Activated CD4-positive, alpha-beta T cell treated with anti-CD3 and anti-CD28 coated beads, Interleukin-2, amount 10 ng/mL, durations not matched to agents 7 days and 5 days (primary cell): ENCODE measurements at regions not wholly inside any gene's neighbourhood (a gene's known extent, or its start where the extent isn't known, plus 50 kb on each side); places are given as distances from the start of the nearest gene placed in this dataset.
"Not testable (repeated sequence)": the region's sequence is repeated elsewhere in the genome, so short reads cannot be mapped to it uniquely, and the experiment has no call there.

ENCODE experiments used
- CTCF ChIA-PET: fragments of 350-600 bp; sonication (Branson Sonifier 250); formaldehyde crosslinking; loops from one replicate; lab custom pipeline; 2021; ENCODE audit warnings: antibody characterized with exemption; lab: Charles Lee
- POLR2A ChIA-PET: fragments of 350-600 bp; sonication (Branson Sonifier 250); formaldehyde crosslinking; loops from one replicate; lab custom pipeline; 2021; ENCODE audit warnings: antibody characterized with exemption; lab: Charles Lee
- DNase-seq: peaks from one replicate; pipeline ENCODE4 v3.0.0-alpha.2; 2020
- H3K27ac Mint-ChIP-seq: one replicate; pipeline ENCODE4 v1.8.0; 2021; ENCODE audit warnings: mild to moderate bottlenecking, moderate library complexity, mixed read lengths
- H3K27me3 Mint-ChIP-seq: one replicate; pipeline ENCODE4 v1.8.0; 2021; ENCODE audit warnings: mixed read lengths
- H3K36me3 Mint-ChIP-seq: one replicate; pipeline ENCODE4 v1.8.0; 2021; ENCODE audit warnings: low read depth, mixed read lengths
- H3K4me1 Mint-ChIP-seq: one replicate; pipeline ENCODE4 v1.8.0; 2021; ENCODE audit warnings: mixed read lengths
- H3K4me3 Mint-ChIP-seq: one replicate; pipeline ENCODE4 v1.8.0; 2021; ENCODE audit warnings: mild to moderate bottlenecking, moderate library complexity, mixed read lengths
- H3K9me3 Mint-ChIP-seq: one replicate; pipeline ENCODE4 v1.8.0; 2021; ENCODE audit warnings: mixed read lengths

DNA sequence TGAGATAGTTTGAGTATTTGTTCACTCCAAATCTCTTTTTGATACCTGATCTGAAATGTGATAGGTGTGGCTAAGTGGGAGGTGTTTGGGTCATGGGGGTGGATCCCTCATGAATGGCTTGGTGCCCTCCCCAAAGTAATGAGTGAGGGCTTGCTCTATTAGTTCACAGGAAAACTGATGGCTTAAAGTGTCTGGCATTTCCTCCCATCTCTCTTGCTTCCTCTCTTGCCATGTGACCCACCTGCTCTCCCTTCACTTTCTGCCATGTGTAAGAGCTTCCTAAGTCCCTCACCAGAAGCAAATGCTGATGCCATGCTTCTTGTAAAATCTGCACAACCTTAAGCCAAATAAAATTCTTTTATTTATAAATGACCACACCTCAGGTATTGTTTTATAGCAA is 61.1 kb downstream of the MAD2L1 start:
- Mint-ChIP-seq H3K4me3 (no peak overlapping the region), H3K4me1 (no peaks in the 10 kb centered on the region), H3K27me3 (peaks cover 5% of the 10 kb centered on the region), H3K9me3 (no peaks in the 10 kb centered on the region), H3K27ac (no peak overlapping the region), H3K36me3 (no peaks in the 10 kb centered on the region)
- CTCF ChIA-PET = no interaction called here
- DNase-seq = no peak
- POLR2A ChIA-PET = no interaction called here

DNA sequence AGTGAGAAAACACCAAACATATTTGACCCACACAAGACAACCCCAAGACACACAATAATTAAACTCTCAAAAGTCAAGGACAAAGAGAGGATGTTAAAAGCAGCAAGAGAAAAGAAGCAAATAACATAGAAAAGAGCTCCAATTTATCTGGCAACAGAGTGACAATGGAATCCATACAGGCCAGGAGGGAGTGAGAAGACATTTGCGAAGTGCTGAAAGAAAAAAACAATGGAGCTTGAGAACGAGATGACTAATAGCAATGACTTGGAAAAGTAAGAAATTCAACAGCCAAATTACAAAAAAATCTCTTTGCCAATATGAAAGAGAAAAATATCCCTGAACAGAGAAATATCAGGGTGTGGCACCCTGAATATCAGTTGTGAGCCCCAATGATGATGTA is 61.6 kb downstream of the MAD2L1 start:
- POLR2A ChIA-PET = no interaction called here
- Mint-ChIP-seq H3K4me3 (no peak overlapping the region), H3K9me3 (no peaks in the 10 kb centered on the region), H3K36me3 (no peaks in the 10 kb centered on the region), H3K4me1 (no peaks in the 10 kb centered on the region), H3K27ac (no peak overlapping the region), H3K27me3 (peaks cover 5% of the 10 kb centered on the region)
- CTCF ChIA-PET = no interaction called here
- no peak for DNase-seq

GRCh38 chr4:120004054-120004453 is 62.6 kb downstream of the MAD2L1 start:
- ChIA-PET CTCF (no interaction called here), POLR2A (no interaction called here)
- Mint-ChIP-seq H3K4me3 (no peak overlapping the region), H3K27me3 (peaks cover 5% of the 10 kb centered on the region), H3K4me1 (no peaks in the 10 kb centered on the region), H3K27ac (no peak overlapping the region), H3K9me3 (no peaks in the 10 kb centered on the region), H3K36me3 (no peaks in the 10 kb centered on the region)
- DNase-seq = no peak

- CTCF ChIA-PET = no interaction called here
- H3K36me3 Mint-ChIP-seq = no peaks in the 10 kb centered on the region
- no peaks in the 10 kb centered on the region for H3K9me3 Mint-ChIP-seq
Observed at GRCh38 chr4:120003193-120003592, 63.5 kb downstream of the MAD2L1 start.

GRCh38 chr4:120001850-120002249 is 64.8 kb downstream of the MAD2L1 start:
- no peak for DNase-seq
- Mint-ChIP-seq H3K27ac (no peak overlapping the region), H3K36me3 (no peaks in the 10 kb centered on the region), H3K9me3 (no peaks in the 10 kb centered on the region), H3K4me1 (no peaks in the 10 kb centered on the region), H3K27me3 (peaks cover 3% of the 10 kb centered on the region), H3K4me3 (no peak overlapping the region)
- ChIA-PET POLR2A (no interaction called here), CTCF (no interaction called here)

More at GRCh38 chr4:120003193-120003592, 63.5 kb downstream of the MAD2L1 start:
- POLR2A ChIA-PET = no interaction called here
- peaks cover 3% of the 10 kb centered on the region for H3K27me3 Mint-ChIP-seq
- no peak overlapping the region for H3K27ac Mint-ChIP-seq
- no peak overlapping the region for H3K4me3 Mint-ChIP-seq
- H3K4me1 Mint-ChIP-seq = no peaks in the 10 kb centered on the region
- no peak for DNase-seq

- Mint-ChIP-seq H3K27ac (no peak overlapping the region), H3K36me3 (no peaks in the 10 kb centered on the region), H3K9me3 (no peaks in the 10 kb centered on the region), H3K4me1 (no peaks in the 10 kb centered on the region), H3K4me3 (no peak overlapping the region), H3K27me3 (peaks cover 3% of the 10 kb centered on the region)
- no peak for DNase-seq
- ChIA-PET POLR2A (no interaction called here), CTCF (no interaction called here)
Observed at GRCh38 chr4:120000591-120001296, 65.9 kb downstream of the MAD2L1 start.

DNA sequence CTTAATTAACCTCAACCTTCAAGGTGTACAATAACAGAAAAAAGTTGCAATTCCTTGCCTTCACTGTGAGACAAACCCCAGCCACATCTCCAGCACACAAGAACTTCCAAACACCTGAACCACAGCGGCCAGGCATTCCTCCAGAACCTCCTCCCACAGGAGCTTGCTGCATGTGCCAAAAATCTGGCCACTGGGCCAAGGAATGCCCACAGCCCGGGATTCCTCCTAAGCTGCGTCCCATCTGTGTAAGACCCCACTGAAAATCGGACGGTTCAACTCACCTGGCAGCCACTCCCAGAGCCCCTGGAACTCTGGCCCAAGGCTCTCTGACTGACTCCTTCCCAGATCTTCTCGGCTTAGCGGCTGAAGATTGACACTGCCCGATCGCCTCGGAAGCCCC is 70.6 kb downstream of the MAD2L1 start:
- H3K4me1 Mint-ChIP-seq, H3K27ac Mint-ChIP-seq, POLR2A ChIA-PET, H3K9me3 Mint-ChIP-seq, H3K36me3 Mint-ChIP-seq, DNase-seq, H3K4me3 Mint-ChIP-seq, H3K27me3 Mint-ChIP-seq, CTCF ChIA-PET: not testable (repeated sequence)

DNA sequence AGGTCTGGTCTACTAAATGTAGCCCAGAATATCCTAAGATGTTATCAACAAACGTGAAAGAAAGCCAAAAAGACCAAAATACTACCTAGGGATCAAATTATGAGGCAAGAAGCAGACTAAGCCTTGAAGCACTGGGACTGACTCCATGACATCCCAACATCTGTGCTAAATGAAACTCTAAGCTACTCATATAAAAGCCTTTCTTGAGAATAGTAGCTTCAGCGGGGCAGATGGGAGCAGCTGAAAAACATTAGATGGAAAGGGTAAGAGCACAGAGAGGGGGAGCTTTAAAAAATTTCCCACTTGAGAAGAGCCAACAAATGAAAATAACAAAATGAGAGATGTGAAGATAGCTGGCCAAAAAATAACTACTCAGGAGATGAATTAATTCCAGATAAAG is 81.7 kb downstream of the MAD2L1 start:
- CTCF ChIA-PET = interaction anchor here (0.8 kb wide), 1 partner anchor 11 kb away, joined by 3 read pairs; no protein-coding TSS in a partner anchor
- no peaks in the 10 kb centered on the region for H3K4me1 Mint-ChIP-seq
- POLR2A ChIA-PET = no interaction called here

GRCh38 chr4:119982756-119983155 is 83.9 kb downstream of the MAD2L1 start:
- DNase-seq = no peak
- H3K4me3 Mint-ChIP-seq = no peak overlapping the region
- ChIA-PET CTCF (no interaction called here), POLR2A (no interaction called here)
- H3K9me3 Mint-ChIP-seq = no peaks in the 10 kb centered on the region
- H3K4me1 Mint-ChIP-seq = no peaks in the 10 kb centered on the region
- no peaks in the 10 kb centered on the region for H3K36me3 Mint-ChIP-seq
- peaks cover 2% of the 10 kb centered on the region for H3K27me3 Mint-ChIP-seq
- H3K27ac Mint-ChIP-seq = no peak overlapping the region

More for the DNA sequence above, 81.7 kb downstream of the MAD2L1 start:
- H3K4me3 Mint-ChIP-seq = no peak overlapping the region
- H3K9me3 Mint-ChIP-seq = no peaks in the 10 kb centered on the region
- DNase-seq = no peak
- no peak overlapping the region for H3K27ac Mint-ChIP-seq
- peaks cover 2% of the 10 kb centered on the region for H3K27me3 Mint-ChIP-seq
- H3K36me3 Mint-ChIP-seq = no peaks in the 10 kb centered on the region

GRCh38 chr4:119980456-119980855 is 86.2 kb downstream of the MAD2L1 start:
- ChIA-PET CTCF (no interaction called here), POLR2A (no interaction called here)
- Mint-ChIP-seq H3K27ac (no peak overlapping the region), H3K4me3 (no peak overlapping the region), H3K9me3 (no peaks in the 10 kb centered on the region), H3K4me1 (no peaks in the 10 kb centered on the region), H3K27me3 (peaks cover 1% of the 10 kb centered on the region), H3K36me3 (no peaks in the 10 kb centered on the region)
- DNase-seq = no peak

GRCh38 chr4:119977076-119977940 is 89.3 kb downstream of the MAD2L1 start:
- POLR2A ChIA-PET = no interaction called here

GRCh38 chr4:119971431-119972084 is 95.1 kb downstream of the MAD2L1 start:
- ChIA-PET POLR2A (no interaction called here), CTCF (no interaction called here)
- Mint-ChIP-seq H3K9me3 (no peaks in the 10 kb centered on the region), H3K4me1 (no peaks in the 10 kb centered on the region), H3K27me3 (peaks cover 4% of the 10 kb centered on the region), H3K4me3 (no peak overlapping the region), H3K27ac (no peak overlapping the region), H3K36me3 (no peaks in the 10 kb centered on the region)
- no peak for DNase-seq

More at GRCh38 chr4:119977076-119977940, 89.3 kb downstream of the MAD2L1 start:
- Mint-ChIP-seq H3K27me3 (peaks cover under 1% of the 10 kb centered on the region), H3K4me3 (no peak overlapping the region), H3K27ac (no peak overlapping the region), H3K9me3 (no peaks in the 10 kb centered on the region), H3K36me3 (no peaks in the 10 kb centered on the region), H3K4me1 (no peaks in the 10 kb centered on the region)
- CTCF ChIA-PET = no interaction called here
- DNase-seq = no peak

- peaks cover 7% of the 10 kb centered on the region for H3K27me3 Mint-ChIP-seq
- DNase-seq = no peak
- H3K27ac Mint-ChIP-seq = no peak overlapping the region
- H3K9me3 Mint-ChIP-seq = no peaks in the 10 kb centered on the region
- H3K36me3 Mint-ChIP-seq = no peaks in the 10 kb centered on the region
- H3K4me1 Mint-ChIP-seq = no peaks in the 10 kb centered on the region
- H3K4me3 Mint-ChIP-seq = no peak overlapping the region
- ChIA-PET POLR2A (no interaction called here), CTCF (no interaction called here)
Observed at GRCh38 chr4:119962631-119963030, 104.0 kb downstream of the MAD2L1 start.
